ENCODE measurements at regions not wholly inside any gene's neighbourhood (a gene's known extent, or its start where the extent isn't known, plus 50 kb on each side); places are given as distances from the start of the nearest gene placed in this dataset.
"Not testable (repeated sequence)": the region's sequence is repeated elsewhere in the genome, so short reads cannot be mapped to it uniquely, and the experiment has no call there.

DNA sequence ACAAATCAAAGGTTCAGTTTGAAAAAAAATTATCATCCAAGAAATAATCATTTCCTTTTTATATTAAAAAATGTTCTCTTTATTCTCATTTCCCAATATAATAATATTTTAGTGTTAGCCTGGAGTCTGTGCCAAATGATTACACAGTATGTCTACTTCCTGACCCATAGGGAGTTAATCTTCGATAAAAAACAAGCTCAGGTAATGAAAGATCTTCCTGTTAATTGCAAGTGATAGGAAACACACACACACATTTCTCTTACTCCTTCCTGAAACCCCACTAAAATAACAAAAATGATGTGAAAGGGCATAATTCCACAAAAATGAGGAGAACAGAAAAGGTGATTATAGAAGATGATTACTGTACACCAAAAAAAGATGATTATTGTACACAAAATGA lies 123.5 kb upstream of the CXADR start:
- in situ Hi-C loops (cut with HindIII; ENCODE audit: low pct_unique_long_range_greater_than_20kb, low sequenced_read_pairs), result no loop called here

GRCh38 chr21:17390569-17390968 lies 122.3 kb upstream of the CXADR start:
- DNase-seq (ENCODE audit: low read depth, low spot score), result no peak
- in situ Hi-C loops (cut with HindIII; ENCODE audit: low pct_unique_long_range_greater_than_20kb, low sequenced_read_pairs), result loop anchor here (5.0 kb wide), 1 partner anchor 162 kb away; no protein-coding TSS in a partner anchor

More for the DNA sequence above, 123.5 kb upstream of the CXADR start:
- DNase-seq (ENCODE audit: low read depth, low spot score), result no peak

GRCh38 chr21:17391811-17392340 lies 121.0 kb upstream of the CXADR start:
- in situ Hi-C loops (cut with HindIII; ENCODE audit: low pct_unique_long_range_greater_than_20kb, low sequenced_read_pairs), result loop anchor here (5.0 kb wide), 1 partner anchor 160 kb away; no protein-coding TSS in a partner anchor

DNA sequence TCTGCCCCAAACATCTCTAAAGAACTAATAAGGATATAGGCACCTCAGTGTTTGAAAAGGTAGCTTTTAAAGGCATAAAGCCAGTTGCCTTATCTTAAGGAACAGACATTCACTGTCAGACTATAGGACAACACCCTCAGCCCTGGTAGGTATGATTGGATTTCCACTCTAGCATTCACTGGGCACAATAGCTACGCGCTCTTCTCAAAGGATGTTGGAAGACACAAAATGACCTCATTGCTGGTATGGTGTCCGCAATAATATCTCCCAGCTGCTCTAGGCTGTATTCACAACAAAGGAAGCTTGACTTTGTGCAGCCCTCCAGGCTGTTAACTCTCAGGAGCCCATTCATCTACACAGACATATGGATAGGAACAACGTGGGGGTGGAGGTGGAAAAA lies 119.4 kb upstream of the CXADR start:
- in situ Hi-C loops (cut with HindIII; ENCODE audit: low pct_unique_long_range_greater_than_20kb, low sequenced_read_pairs), result loop anchor here (5.0 kb wide), 1 partner anchor 159 kb away; no protein-coding TSS in a partner anchor
- DNase-seq (ENCODE audit: low read depth, low spot score), result no peak

More at GRCh38 chr21:17391811-17392340, 121.0 kb upstream of the CXADR start:
- DNase-seq (ENCODE audit: low read depth, low spot score), result no peak

DNA sequence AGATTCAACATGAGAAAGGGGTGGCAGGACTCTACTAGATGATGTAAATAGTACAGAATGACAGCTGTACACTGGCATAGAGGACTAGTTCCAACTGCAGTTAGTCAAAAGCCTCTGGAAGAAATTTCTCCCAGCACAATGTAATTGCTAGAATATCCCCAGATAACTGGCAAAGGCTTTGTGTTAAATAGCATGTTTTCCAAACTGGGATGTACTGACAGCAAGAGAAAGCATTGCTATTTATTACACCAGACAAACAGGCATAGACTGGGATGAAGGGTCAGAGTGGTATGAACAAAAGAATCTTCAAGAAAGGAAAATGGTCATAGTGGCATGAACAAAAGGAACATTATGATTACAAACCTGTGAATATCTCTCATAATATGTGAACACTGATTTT lies 115.9 kb upstream of the CXADR start:
- DNase-seq (ENCODE audit: low read depth, low spot score), result no peak
- in situ Hi-C loops (cut with HindIII; ENCODE audit: low pct_unique_long_range_greater_than_20kb, low sequenced_read_pairs), result no loop called here

GRCh38 chr21:17397703-17398102 lies 115.1 kb upstream of the CXADR start:
- no peak for DNase-seq (ENCODE audit: low read depth, low spot score)
- in situ Hi-C loops (cut with HindIII; ENCODE audit: low pct_unique_long_range_greater_than_20kb, low sequenced_read_pairs), result no loop called here

DNA sequence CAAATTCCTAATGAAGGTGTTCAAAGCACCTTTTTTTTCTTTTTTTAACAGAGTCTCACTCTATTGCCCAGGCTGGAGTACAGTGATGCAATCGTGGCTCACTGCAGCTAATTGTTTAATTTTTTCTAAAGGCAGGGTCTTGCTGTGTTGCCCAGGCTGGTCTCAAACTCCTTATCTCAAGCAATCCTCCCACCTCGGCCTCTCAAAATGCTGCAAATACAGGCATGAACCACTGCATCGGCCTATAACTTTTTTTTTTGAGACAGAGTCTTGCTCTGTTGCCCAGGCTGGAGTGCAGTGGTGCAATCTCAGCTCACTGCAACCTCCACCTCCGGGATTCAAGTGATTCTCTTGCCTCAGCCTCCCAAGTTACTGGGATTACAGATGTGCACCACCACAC lies 113.9 kb upstream of the CXADR start:
- DNase-seq (ENCODE audit: low read depth, low spot score); in situ Hi-C loops (cut with HindIII; ENCODE audit: low pct_unique_long_range_greater_than_20kb, low sequenced_read_pairs): not testable (repeated sequence)

- no peak for DNase-seq (ENCODE audit: low read depth, low spot score)
- in situ Hi-C loops (cut with HindIII; ENCODE audit: low pct_unique_long_range_greater_than_20kb, low sequenced_read_pairs), result no loop called here
These were observed 109.9 kb upstream of the CXADR start for GRCh38 chr21:17402937-17403336.

- DNase-seq (ENCODE audit: low read depth, low spot score), result no peak
- in situ Hi-C loops (cut with HindIII; ENCODE audit: low pct_unique_long_range_greater_than_20kb, low sequenced_read_pairs), result no loop called here
These were observed 106.6 kb upstream of the CXADR start for GRCh38 chr21:17406202-17406601.

DNA sequence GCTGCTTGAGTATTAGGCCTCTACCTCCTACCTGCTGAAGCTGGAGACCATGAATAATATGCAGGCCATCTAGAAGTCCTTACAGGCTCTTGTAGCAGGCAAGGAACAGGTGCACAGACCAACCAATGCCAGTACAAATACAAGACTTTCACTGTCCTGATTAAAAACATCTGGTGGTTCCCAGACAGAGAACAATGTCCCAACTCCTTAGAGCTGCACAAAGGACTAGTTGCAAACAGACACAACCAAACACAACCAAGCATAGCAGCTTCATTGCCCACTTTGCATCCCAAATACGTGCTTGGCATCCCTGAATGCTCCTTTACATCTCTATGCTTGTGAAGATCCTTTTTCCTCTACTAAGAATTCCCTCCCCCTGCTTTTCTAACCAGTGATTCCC lies 98.1 kb upstream of the CXADR start:
- DNase-seq (ENCODE audit: low read depth, low spot score), result no peak
- in situ Hi-C loops (cut with HindIII; ENCODE audit: low pct_unique_long_range_greater_than_20kb, low sequenced_read_pairs), result no loop called here

- DNase-seq (ENCODE audit: low read depth, low spot score), result no peak
- in situ Hi-C loops (cut with HindIII; ENCODE audit: low pct_unique_long_range_greater_than_20kb, low sequenced_read_pairs), result no loop called here
These were observed 96.7 kb upstream of the CXADR start for GRCh38 chr21:17416139-17416538.

DNA sequence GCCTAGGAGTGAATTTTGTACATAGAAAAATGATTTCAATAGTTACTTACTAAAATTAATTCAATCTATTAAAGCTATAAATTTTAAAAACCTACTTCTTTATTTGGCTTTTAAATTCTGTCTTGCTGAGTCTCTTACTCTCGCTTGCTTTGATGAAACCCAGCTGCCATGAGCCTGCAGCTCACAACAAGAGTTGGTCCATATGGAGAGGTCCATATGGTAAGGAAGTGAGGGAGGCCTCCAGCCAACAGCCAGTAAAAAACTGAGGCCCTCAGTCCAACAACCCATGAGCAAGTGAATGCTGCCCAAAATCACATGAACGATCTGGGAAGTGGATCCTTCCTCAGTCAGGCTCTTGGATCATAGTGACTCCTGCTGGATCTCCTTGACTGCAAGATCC lies 89.9 kb upstream of the CXADR start:
- in situ Hi-C loops (cut with HindIII; ENCODE audit: low pct_unique_long_range_greater_than_20kb, low sequenced_read_pairs), result no loop called here

DNA sequence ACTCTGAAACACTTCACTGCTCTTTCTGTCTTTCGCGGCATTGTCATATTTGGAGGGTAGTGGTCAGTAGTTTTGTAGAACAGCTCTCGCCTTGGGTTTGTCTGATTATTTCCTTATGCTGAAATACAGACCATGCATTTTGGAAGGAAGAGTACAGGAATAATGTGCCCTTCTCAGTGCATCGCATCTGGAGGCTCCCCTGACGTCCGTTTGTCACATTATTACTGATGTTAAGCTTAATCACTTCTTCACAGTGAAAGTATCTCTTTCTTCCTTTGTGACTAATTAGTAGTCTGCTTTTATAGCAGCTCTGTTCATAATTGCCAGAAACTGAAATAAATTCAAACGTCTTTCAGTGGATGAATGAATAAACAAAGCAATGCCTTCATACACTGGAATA lies 85.7 kb upstream of the CXADR start:
- DNase-seq (ENCODE audit: low read depth, low spot score), result peak; percentile 92

More for the DNA sequence above, 89.9 kb upstream of the CXADR start:
- no peak for DNase-seq (ENCODE audit: low read depth, low spot score)

GRCh38 chr21:17427831-17428483 lies 84.9 kb upstream of the CXADR start:
- in situ Hi-C loops (cut with HindIII; ENCODE audit: low pct_unique_long_range_greater_than_20kb, low sequenced_read_pairs), result no loop called here
- DNase-seq (ENCODE audit: low read depth, low spot score), result no peak

More for the DNA sequence above, 85.7 kb upstream of the CXADR start:
- in situ Hi-C loops (cut with HindIII; ENCODE audit: low pct_unique_long_range_greater_than_20kb, low sequenced_read_pairs), result no loop called here

DNA sequence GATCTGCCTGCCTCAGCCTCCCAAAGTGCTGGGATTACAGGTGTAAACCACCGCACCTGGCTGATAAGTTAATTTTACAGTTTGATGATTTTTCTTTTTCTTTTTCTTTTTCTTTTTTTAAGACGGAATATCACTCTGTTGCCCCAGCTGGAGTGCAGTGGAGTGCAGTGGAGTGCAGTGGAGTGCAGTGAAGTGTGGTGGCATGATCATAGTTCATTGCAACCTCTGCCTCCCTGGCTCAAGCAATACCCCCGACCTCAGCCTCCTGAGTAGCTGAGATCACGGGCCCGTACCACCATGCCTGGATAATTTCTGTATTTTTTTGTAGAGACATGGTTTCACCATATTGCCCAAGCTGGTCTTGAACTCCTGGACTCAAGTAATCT lies 84.4 kb upstream of the CXADR start:
- in situ Hi-C loops (cut with HindIII; ENCODE audit: low pct_unique_long_range_greater_than_20kb, low sequenced_read_pairs), result no loop called here
- DNase-seq (ENCODE audit: low read depth, low spot score), result no peak

DNA sequence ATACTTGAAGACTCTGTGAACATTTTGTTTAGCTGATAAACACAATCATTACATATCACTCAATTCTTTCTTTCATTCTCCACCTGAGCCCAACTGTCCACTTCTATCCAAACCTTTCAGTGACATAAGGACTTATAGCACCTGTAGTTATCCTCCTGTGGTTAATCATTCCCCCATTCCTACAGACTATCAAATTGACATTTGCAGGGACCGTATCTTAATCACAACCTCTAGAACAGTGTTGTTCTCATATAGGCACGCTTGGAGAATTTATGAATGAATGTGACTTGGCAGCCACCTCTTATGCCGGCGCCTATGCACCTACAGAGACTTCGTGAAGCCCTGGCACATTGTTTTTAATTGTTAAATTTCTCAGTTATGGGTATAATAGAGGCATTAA lies 83.9 kb upstream of the CXADR start:
- in situ Hi-C loops (cut with HindIII; ENCODE audit: low pct_unique_long_range_greater_than_20kb, low sequenced_read_pairs), result no loop called here
- no peak for DNase-seq (ENCODE audit: low read depth, low spot score)

- DNase-seq (ENCODE audit: low read depth, low spot score), result no peak
- in situ Hi-C loops (cut with HindIII; ENCODE audit: low pct_unique_long_range_greater_than_20kb, low sequenced_read_pairs), result no loop called here
These were observed 82.9 kb upstream of the CXADR start for GRCh38 chr21:17429936-17430335.

GRCh38 chr21:17432732-17433057 lies 80.1 kb upstream of the CXADR start:
- in situ Hi-C loops (cut with HindIII; ENCODE audit: low pct_unique_long_range_greater_than_20kb, low sequenced_read_pairs), result no loop called here
- DNase-seq (ENCODE audit: low read depth, low spot score), result no peak

DNA sequence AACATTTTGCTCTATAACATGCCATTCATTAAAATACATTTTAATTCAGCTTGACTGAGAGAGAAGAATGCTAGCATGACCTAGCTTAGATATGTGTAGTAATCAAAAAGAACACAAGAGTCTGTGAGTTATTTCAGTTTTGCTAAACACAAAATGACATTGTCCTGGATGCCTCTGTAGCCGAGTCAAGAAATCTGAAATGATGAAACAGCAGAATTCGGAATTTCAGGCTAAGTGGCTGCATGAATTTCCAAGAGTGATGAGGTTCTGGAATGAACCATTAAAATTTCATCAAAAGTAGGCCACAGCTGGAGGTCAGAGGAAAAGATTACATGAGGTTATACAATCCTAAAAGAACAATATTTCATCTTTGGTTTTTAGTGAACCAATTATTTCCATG lies 79.1 kb upstream of the CXADR start:
- in situ Hi-C loops (cut with HindIII; ENCODE audit: low pct_unique_long_range_greater_than_20kb, low sequenced_read_pairs), result no loop called here

More for the DNA sequence above, 79.1 kb upstream of the CXADR start:
- DNase-seq (ENCODE audit: low read depth, low spot score), result no peak

Measured in SK-MEL-5 (cell line).